ENCODE measurements at regions not wholly inside any gene's neighbourhood (a gene's known extent, or its start where the extent isn't known, plus 50 kb on each side); places are given as distances from the start of the nearest gene placed in this dataset.

DNA sequence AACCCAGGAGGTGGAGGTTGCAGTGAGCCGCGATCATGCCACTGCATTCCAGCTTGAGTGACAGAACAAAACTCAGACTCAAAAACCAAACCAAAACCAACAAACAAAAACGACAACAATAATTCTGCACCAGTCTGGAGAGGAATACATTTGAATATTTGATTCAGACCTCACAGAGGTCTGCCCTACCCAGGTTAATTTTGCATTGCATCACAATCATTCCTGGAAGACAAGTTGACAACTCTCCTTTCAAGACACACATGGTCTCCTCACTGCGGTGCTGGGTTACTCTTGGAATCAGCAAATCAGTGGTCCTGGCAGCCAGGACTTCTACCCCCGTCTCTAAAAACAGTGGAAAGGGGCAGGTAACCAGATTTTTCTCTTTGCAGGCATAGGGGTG is 79.9 kb upstream of the TMTC4 start:
- TF ChIP-seq, protein P1, sequence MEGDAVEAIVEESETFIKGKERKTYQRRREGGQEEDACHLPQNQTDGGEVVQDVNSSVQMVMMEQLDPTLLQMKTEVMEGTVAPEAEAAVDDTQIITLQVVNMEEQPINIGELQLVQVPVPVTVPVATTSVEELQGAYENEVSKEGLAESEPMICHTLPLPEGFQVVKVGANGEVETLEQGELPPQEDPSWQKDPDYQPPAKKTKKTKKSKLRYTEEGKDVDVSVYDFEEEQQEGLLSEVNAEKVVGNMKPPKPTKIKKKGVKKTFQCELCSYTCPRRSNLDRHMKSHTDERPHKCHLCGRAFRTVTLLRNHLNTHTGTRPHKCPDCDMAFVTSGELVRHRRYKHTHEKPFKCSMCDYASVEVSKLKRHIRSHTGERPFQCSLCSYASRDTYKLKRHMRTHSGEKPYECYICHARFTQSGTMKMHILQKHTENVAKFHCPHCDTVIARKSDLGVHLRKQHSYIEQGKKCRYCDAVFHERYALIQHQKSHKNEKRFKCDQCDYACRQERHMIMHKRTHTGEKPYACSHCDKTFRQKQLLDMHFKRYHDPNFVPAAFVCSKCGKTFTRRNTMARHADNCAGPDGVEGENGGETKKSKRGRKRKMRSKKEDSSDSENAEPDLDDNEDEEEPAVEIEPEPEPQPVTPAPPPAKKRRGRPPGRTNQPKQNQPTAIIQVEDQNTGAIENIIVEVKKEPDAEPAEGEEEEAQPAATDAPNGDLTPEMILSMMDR (IDR thresholded peaks at IDR 0.05), result no peak
- no peak for TF ChIP-seq EZH2 (IDR thresholded peaks at IDR 0.05)
